Stomach (tissue), 4 donors: ENCODE measurements at regions not wholly inside any gene's neighbourhood (a gene's known extent, or its start where the extent isn't known, plus 50 kb on each side); places are given as distances from the start of the nearest gene placed in this dataset.

ENCODE experiments used
- EP300 ChIP-seq: sonication (generic); formaldehyde crosslinking; IDR thresholded peaks from one replicate; pipeline ENCODE4 v1.6.1; 2017; ENCODE audit warnings: antibody characterized with exemption
- POLR2A ChIP-seq, 4 donors: fragments of 450-650 bp; IDR thresholded peaks; one replicate each; pipeline ENCODE4 v1.6.1; 2016; ENCODE audit warnings: antibody characterized with exemption in 4 of 4, control low read depth in 2 of 4, mild to moderate bottlenecking in 1 of 4, moderate library complexity in 1 of 4
- POLR2AphosphoS5 ChIP-seq, 3 donors: sonication (generic); formaldehyde crosslinking; IDR thresholded peaks; one replicate each; pipeline ENCODE4 v1.6.1; 2016; ENCODE audit warnings: antibody characterized with exemption in 3 of 3
- TF ChIP-seq, protein P1 (sequence below), 7 experiments: fragments of 450-650 bp in 4 of 7; fragments of 200-600 bp in 3 of 7; sonication (generic) in 3 of 7; IDR thresholded peaks; one replicate each; pipeline ENCODE4 v1.5.1; 2016 to 2019; ENCODE audit warnings: antibody characterized with exemption in 7 of 7, control low read depth in 2 of 7, mild to moderate bottlenecking in 1 of 7

DNA sequence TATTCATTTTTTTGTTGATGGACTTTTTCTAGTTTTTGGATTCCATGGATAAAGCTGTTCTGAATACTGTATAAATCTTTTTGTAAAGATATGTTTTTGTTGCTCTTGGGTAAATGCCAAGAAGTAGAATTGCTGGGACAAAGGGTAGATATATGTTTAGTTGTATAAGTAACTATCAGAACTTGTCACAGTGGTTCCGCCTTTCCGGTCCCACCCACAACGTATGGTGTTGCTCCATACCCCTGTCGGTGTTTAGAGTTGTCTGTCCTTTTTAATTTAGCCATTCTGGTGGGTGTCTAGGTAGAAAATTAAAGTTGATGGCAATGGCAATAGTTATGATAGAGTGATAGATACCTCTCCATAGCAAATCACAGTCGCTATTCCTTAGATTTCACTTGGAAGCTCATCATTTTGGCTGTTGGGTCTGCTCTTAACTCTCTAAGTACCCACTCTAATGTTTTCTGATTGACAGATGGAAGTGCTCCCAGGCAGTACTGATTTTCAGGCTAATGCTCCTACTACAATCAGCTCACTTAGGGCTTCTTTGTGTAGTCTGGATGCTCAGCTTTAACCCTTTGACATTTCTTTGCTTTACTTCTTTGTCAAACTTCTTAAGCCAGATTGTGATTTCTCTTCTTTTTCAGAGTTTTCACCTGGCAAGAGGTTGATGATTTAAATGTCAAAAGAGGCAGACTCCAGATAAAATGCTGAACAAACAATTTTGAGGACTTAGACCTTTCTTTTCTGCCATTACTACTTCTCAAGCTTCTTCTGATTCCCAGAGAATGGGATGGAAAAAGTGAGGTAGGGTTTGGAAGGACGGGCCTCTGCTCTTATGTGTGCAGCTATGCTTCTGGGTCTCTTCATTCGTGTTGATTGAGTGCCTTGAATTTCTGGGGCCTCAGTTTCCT is 156.4 kb downstream of the AQP4 start:
- TF ChIP-seq, protein P1, sequence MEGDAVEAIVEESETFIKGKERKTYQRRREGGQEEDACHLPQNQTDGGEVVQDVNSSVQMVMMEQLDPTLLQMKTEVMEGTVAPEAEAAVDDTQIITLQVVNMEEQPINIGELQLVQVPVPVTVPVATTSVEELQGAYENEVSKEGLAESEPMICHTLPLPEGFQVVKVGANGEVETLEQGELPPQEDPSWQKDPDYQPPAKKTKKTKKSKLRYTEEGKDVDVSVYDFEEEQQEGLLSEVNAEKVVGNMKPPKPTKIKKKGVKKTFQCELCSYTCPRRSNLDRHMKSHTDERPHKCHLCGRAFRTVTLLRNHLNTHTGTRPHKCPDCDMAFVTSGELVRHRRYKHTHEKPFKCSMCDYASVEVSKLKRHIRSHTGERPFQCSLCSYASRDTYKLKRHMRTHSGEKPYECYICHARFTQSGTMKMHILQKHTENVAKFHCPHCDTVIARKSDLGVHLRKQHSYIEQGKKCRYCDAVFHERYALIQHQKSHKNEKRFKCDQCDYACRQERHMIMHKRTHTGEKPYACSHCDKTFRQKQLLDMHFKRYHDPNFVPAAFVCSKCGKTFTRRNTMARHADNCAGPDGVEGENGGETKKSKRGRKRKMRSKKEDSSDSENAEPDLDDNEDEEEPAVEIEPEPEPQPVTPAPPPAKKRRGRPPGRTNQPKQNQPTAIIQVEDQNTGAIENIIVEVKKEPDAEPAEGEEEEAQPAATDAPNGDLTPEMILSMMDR (IDR thresholded peaks at IDR 0.05): no peak
- TF ChIP-seq POLR2AphosphoS5 (IDR thresholded peaks at IDR 0.05) (no peak), POLR2A (IDR thresholded peaks at IDR 0.05) (no peak), EP300 (no peak)
